Gastrocnemius medialis (tissue), 4 donors: ENCODE measurements at regions not wholly inside any gene's neighbourhood (a gene's known extent, or its start where the extent isn't known, plus 50 kb on each side); places are given as distances from the start of the nearest gene placed in this dataset.

Source experiments
- ATAC-seq, 2 donors: fragments of 150-250 bp; one replicate each; pipeline ENCODE4 v1.9.1; 2016
- DNase-seq, 2 donors: peaks; one replicate each; pipeline ENCODE4 v3.0.0-alpha.2; 2019
- H3K27ac ChIP-seq, 4 donors: fragments of 200-600 bp; sonication (generic); 1 replicate in 1 of 4; 2 replicates in 3 of 4; pipeline ENCODE4 v1.5.1; 2016 to 2018; ENCODE audit warnings: mild to moderate bottlenecking in 2 of 4, moderate library complexity in 1 of 4
- H3K27me3 ChIP-seq, 3 donors: fragments of 200-600 bp; sonication (generic) in 2 of 3; 1 replicate in 1 of 3; 2 replicates in 2 of 3; pipeline versions ENCODE4 v1.5.1 to v1.6.0; 2016 to 2019; ENCODE audit warnings: mild to moderate bottlenecking in 1 of 3, moderate library complexity in 1 of 3
- H3K36me3 ChIP-seq, 2 donors: fragments of 200-600 bp; sonication (generic) in 1 of 2; one replicate each; pipeline ENCODE4 v1.5.1; 2017 to 2018
- H3K4me1 ChIP-seq, 2 donors: fragments of 200-600 bp; sonication (generic) in 1 of 2; one replicate each; pipeline ENCODE4 v1.5.1; 2016 to 2017; ENCODE audit warnings: mild to moderate bottlenecking in 2 of 2
- H3K4me3 ChIP-seq, 4 donors: fragments of 200-600 bp; sonication (generic) in 3 of 4; 1 replicate in 1 of 4; 2 replicates in 3 of 4; pipeline ENCODE4 v1.5.1; 2016 to 2019; ENCODE audit warnings: mild to moderate bottlenecking in 2 of 4
- H3K9me3 ChIP-seq, 3 donors: fragments of 200-600 bp; sonication (generic) in 2 of 3; 1 replicate in 1 of 3; 2 replicates in 2 of 3; pipeline ENCODE4 v1.5.1; 2016 to 2019
- POLR2A ChIP-seq, 2 donors: fragments of 450-650 bp; IDR thresholded peaks; one replicate each; pipeline ENCODE4 v1.6.1; 2017; ENCODE audit warnings: antibody characterized with exemption in 2 of 2, mild to moderate bottlenecking in 2 of 2, moderate library complexity in 2 of 2
- in situ Hi-C, 4 donors: fragments of 200-750 bp; cut with MboI; loops; one replicate each; pipeline versions ENCODE4 v1.15.0 to v1.8.0; 2017; ENCODE audit warnings: low sequenced_read_pairs in 4 of 4
- intact Hi-C: fragments of 100-400 bp; cut with DNase I; formaldehyde crosslinking; loops from one replicate; pipeline ENCODE4 v1.15.1; 2023; ENCODE audit warnings: low total_unique reads
- TF ChIP-seq, protein P1 (sequence below), 5 experiments: fragments of 450-650 bp in 3 of 5; fragments of 200-600 bp in 2 of 5; sonication (generic) in 2 of 5; IDR thresholded peaks in 4 of 5; conservative IDR thresholded peaks in 1 of 5; 1 replicate in 4 of 5; 2 replicates in 1 of 5; pipeline ENCODE4 v1.5.1; 2016 to 2019; ENCODE audit warnings: antibody characterized with exemption in 5 of 5, mild to moderate bottlenecking in 3 of 5, moderate library complexity in 3 of 5

DNA sequence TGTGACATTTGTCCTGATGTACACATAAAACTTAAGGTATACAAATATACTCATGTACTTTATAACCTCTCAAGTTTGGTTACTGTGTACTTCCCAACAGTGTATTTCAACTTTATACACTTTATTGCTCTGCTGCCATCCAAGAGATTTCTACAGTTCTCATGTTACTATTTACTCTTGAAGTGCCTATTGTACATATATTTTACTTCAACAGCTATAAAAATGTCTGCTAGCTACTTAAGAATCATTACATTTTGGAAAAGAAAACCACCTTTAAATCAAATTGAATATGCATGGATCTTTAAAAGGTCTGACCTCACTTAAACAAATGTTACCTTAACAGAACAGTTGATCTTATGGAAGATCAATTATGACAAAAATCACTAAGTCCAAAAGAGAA lies 1056.4 kb downstream of the ADGRL3 start:
- Histone ChIP-seq H3K9me3 (no peaks in the 10 kb centered on the region), H3K4me1 (no peaks in the 10 kb centered on the region), H3K4me3 (no peak overlapping the region), H3K36me3 (no peaks in the 10 kb centered on the region), H3K27me3 (no peaks in the 10 kb centered on the region), H3K27ac (no peak overlapping the region)
- in situ Hi-C loops, result no loop called here
- intact Hi-C loops, result no loop called here
- ATAC-seq, result no peak
- no peak for TF ChIP-seq POLR2A (IDR thresholded peaks at IDR 0.05)
- TF ChIP-seq, protein P1, sequence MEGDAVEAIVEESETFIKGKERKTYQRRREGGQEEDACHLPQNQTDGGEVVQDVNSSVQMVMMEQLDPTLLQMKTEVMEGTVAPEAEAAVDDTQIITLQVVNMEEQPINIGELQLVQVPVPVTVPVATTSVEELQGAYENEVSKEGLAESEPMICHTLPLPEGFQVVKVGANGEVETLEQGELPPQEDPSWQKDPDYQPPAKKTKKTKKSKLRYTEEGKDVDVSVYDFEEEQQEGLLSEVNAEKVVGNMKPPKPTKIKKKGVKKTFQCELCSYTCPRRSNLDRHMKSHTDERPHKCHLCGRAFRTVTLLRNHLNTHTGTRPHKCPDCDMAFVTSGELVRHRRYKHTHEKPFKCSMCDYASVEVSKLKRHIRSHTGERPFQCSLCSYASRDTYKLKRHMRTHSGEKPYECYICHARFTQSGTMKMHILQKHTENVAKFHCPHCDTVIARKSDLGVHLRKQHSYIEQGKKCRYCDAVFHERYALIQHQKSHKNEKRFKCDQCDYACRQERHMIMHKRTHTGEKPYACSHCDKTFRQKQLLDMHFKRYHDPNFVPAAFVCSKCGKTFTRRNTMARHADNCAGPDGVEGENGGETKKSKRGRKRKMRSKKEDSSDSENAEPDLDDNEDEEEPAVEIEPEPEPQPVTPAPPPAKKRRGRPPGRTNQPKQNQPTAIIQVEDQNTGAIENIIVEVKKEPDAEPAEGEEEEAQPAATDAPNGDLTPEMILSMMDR (IDR thresholded peaks at IDR 0.05 in 4 of 5, conservative IDR thresholded peaks at IDR 0.05 in 1 of 5), result no peak
- DNase-seq, result no peak

DNA sequence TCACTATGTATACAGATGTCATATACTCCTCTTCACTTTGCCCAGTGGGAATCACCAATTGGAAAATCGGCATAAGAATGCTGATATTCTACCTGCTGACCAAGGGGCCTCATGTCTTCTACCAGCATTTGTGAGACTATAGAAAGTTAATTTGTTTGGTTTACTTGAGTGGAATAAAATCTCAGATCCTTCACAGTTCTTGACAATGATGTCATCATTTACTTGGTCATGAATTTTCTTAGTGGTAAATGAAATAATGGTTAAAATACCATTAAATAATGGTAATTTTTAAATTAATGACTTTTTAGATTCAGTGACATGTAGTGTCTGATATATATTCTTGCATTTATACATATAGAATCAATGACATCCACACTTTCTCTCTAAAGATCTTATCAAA lies 1052.6 kb downstream of the ADGRL3 start:
- Histone ChIP-seq H3K4me3 (no peak overlapping the region), H3K4me1 (no peaks in the 10 kb centered on the region), H3K9me3 (no peaks in the 10 kb centered on the region), H3K36me3 (no peaks in the 10 kb centered on the region), H3K27ac (no peak overlapping the region), H3K27me3 (no peaks in the 10 kb centered on the region)
- intact Hi-C loops, result no loop called here
- DNase-seq (no peak), ATAC-seq (no peak)
- in situ Hi-C loops, result no loop called here
- TF ChIP-seq, protein P1 (IDR thresholded peaks at IDR 0.05 in 4 of 5, conservative IDR thresholded peaks at IDR 0.05 in 1 of 5), result no peak
- TF ChIP-seq POLR2A (IDR thresholded peaks at IDR 0.05), result no peak

DNA sequence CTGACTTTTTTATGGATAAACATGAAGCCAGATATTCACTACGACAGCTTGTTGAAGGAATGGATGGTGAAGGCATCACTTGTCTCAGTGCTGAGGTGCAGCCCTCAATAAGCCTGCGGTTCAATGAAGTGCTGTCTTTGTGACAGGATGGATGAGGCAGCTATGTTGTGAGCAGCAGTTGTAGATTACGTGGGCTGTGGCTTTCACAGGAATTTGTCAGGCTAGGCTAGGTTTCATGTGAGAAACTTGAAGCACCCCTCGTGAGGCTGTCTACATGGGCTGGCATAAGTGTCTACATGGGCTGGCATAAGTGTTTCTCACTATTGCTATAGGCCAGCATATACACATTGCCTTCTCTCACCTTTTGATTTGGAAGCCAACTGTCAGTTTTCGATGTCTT lies 1050.0 kb downstream of the ADGRL3 start:
- intact Hi-C loops, result no loop called here
- Histone ChIP-seq H3K36me3 (no peaks in the 10 kb centered on the region), H3K4me1 (no peaks in the 10 kb centered on the region), H3K27me3 (no peaks in the 10 kb centered on the region), H3K4me3 (no peak overlapping the region), H3K27ac (no peak overlapping the region), H3K9me3 (no peaks in the 10 kb centered on the region)
- ATAC-seq (no peak), DNase-seq (no peak)
- TF ChIP-seq, protein P1 (IDR thresholded peaks at IDR 0.05 in 4 of 5, conservative IDR thresholded peaks at IDR 0.05 in 1 of 5), result no peak
- no peak for TF ChIP-seq POLR2A (IDR thresholded peaks at IDR 0.05)
- in situ Hi-C loops, result no loop called here

DNA sequence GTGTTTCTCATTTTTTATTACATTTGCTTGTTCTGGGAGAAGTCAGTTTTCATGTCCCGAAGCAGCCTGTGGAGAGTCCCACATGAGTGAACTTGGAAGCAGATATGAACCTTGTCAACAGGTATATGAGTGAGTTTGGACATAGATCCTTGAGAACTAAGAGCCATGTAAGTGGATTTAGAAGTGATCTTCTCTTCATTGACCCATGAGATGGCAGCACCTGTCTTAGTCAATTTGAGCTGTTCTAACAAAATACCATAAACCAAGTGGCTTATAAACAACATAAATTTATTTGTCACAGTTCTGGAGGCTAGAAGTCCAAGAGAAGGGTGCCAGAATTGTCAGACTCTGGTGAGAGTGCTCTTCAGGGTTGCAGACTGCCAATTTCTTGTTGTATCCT lies 1043.8 kb downstream of the ADGRL3 start:
- DNase-seq (no peak), ATAC-seq (no peak)
- intact Hi-C loops, result no loop called here
- Histone ChIP-seq H3K4me3 (no peak overlapping the region), H3K27me3 (no peaks in the 10 kb centered on the region), H3K36me3 (no peaks in the 10 kb centered on the region), H3K4me1 (no peaks in the 10 kb centered on the region), H3K9me3 (no peaks in the 10 kb centered on the region), H3K27ac (no peak overlapping the region)
- in situ Hi-C loops, result no loop called here
- no peak for TF ChIP-seq POLR2A (IDR thresholded peaks at IDR 0.05)

- intact Hi-C loops (no loop called here), in situ Hi-C loops (no loop called here)
- Histone ChIP-seq H3K36me3 (no peaks in the 10 kb centered on the region), H3K9me3 (no peaks in the 10 kb centered on the region), H3K4me3 (no peak overlapping the region), H3K4me1 (no peaks in the 10 kb centered on the region), H3K27ac (no peak overlapping the region), H3K27me3 (no peaks in the 10 kb centered on the region)
- ATAC-seq (no peak), DNase-seq (no peak)
- no peak for TF ChIP-seq POLR2A (IDR thresholded peaks at IDR 0.05)
- TF ChIP-seq, protein P1 (IDR thresholded peaks at IDR 0.05 in 4 of 5, conservative IDR thresholded peaks at IDR 0.05 in 1 of 5), result no peak
Observed at GRCh38 chr4:62235911-62236310, 1035.8 kb downstream of the ADGRL3 start.
